DMS79 treated with DMSO at 0.1 percent for 48 hours (cell line): ENCODE measurements at regions not wholly inside any gene's neighbourhood (a gene's known extent, or its start where the extent isn't known, plus 50 kb on each side); places are given as distances from the start of the nearest gene placed in this dataset.
"Not testable (repeated sequence)": the region's sequence is repeated elsewhere in the genome, so short reads cannot be mapped to it uniquely, and the experiment has no call there.

Experiments
- DNase-seq: peaks from one replicate; lab custom pipeline; 2025; lab: John Stamatoyannopoulos, UW

- not testable (repeated sequence) for DNase-seq
Measured at GRCh38 chr6:144922771-144923490, 637.8 kb downstream of the UTRN start.

GRCh38 chr6:144923491-144923787 is 638.3 kb downstream of the UTRN start:
- DNase-seq, result not testable (repeated sequence)

GRCh38 chr6:144928847-144929246 is 643.7 kb downstream of the UTRN start:
- DNase-seq, result no peak

GRCh38 chr6:144929262-144929661 is 644.1 kb downstream of the UTRN start:
- DNase-seq, result no peak

- no peak for DNase-seq
Measured at GRCh38 chr6:144931172-144932035, 646.3 kb downstream of the UTRN start.

GRCh38 chr6:144932621-144933020 is 647.5 kb downstream of the UTRN start:
- no peak for DNase-seq

GRCh38 chr6:144935181-144935580 is 650.0 kb downstream of the UTRN start:
- DNase-seq, result no peak

GRCh38 chr6:144935661-144936060 is 650.5 kb downstream of the UTRN start:
- no peak for DNase-seq

- no peak for DNase-seq
Measured at GRCh38 chr6:144936764-144937163, 651.6 kb downstream of the UTRN start.

GRCh38 chr6:144939921-144940320 is 654.8 kb downstream of the UTRN start:
- no peak for DNase-seq

GRCh38 chr6:144944106-144944505 is 659.0 kb downstream of the UTRN start:
- no peak for DNase-seq

- DNase-seq, result no peak
Measured at GRCh38 chr6:144947398-144947976, 662.4 kb downstream of the UTRN start.

- no peak for DNase-seq
Measured at GRCh38 chr6:144951730-144952437, 666.7 kb downstream of the UTRN start.

GRCh38 chr6:144952456-144953240 is 667.5 kb downstream of the UTRN start:
- DNase-seq, result no peak

GRCh38 chr6:144953552-144954240 is 668.6 kb downstream of the UTRN start:
- DNase-seq, result no peak

GRCh38 chr6:144954241-144954556 is 669.1 kb downstream of the UTRN start:
- no peak for DNase-seq

- no peak for DNase-seq
Measured at GRCh38 chr6:144955392-144955791, 670.3 kb downstream of the UTRN start.

GRCh38 chr6:144955859-144956258 is 670.7 kb downstream of the UTRN start:
- DNase-seq, result no peak

GRCh38 chr6:144956697-144957096 is 671.6 kb downstream of the UTRN start:
- not testable (repeated sequence) for DNase-seq

GRCh38 chr6:144957236-144957937 is 672.3 kb downstream of the UTRN start:
- no peak for DNase-seq

GRCh38 chr6:144969154-144969553 is 684.0 kb downstream of the UTRN start:
- DNase-seq, result no peak
